GM12865 (cell line): ENCODE measurements at regions not wholly inside any gene's neighbourhood (a gene's known extent, or its start where the extent isn't known, plus 50 kb on each side); places are given as distances from the start of the nearest gene placed in this dataset.

Source experiments
- DNase-seq: peaks from one replicate; pipeline ENCODE4 v3.0.0; 2010; ENCODE audit warnings: low read depth
- H3K4me3 ChIP-seq: 2 replicates; pipeline ENCODE4 v1.5.1; 2011; ENCODE audit warnings: mild to moderate bottlenecking, low read depth, low read length, control low read depth
- CTCF ChIP-seq: IDR thresholded peaks from 2 replicates; pipeline ENCODE4 v1.5.1; 2011; ENCODE audit warnings: low read length, control low read depth, low read depth, inconsistent platforms; ENCODE audit not compliant: insufficient read depth; ENCODE audit errors: missing control alignments

GRCh38 chr3:82816086-82816485 is 1054.6 kb upstream of the GBE1 start:
- H3K4me3 ChIP-seq, result no peak overlapping the region
- DNase-seq, result no peak
- no peak for TF ChIP-seq CTCF

GRCh38 chr3:82815417-82816058 is 1054.1 kb upstream of the GBE1 start:
- no peak for TF ChIP-seq CTCF
- no peak for DNase-seq
- no peak overlapping the region for H3K4me3 ChIP-seq

DNA sequence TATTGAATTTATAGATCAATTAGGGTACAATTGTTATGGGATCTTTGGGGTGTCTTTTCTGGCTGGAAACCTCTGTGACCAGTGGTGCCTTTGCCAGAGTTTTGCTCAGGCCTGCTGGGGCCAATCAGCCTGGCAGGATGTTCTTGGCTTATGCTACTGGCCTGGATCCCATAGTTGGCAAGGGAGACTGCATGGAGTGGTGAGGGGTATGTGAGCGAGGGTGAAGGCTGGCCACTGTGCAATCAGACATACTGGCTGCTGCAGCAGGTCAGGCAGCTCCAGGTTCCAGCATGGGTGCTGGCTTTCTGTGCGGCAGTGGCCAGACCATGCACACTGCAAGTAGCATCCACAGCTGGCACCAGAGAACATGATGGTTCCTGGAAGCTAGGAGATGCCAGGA is 1053.2 kb upstream of the GBE1 start:
- DNase-seq, result no peak
- H3K4me3 ChIP-seq, result no peak overlapping the region
- TF ChIP-seq CTCF, result no peak

DNA sequence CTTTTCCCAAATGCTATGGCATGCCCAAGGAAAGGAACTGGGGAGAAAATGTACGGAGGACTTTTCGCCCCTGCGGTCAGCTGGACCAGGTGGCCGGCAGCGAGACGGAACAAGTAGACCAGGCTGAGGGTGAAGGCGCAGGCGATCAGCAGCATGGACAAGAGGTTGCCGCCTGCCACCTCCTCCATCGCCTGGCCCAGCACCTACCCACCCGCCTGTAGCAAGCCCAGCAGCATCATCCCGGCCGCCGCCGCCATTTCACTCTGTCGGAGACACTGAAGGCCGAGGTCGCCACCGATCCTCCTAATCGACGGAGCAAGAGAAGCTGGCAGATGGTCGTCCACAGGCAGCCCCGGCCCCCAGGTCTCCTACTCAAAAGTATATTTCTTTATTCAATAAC is 1046.3 kb upstream of the GBE1 start:
- no peak overlapping the region for H3K4me3 ChIP-seq
- TF ChIP-seq CTCF, result no peak

DNA sequence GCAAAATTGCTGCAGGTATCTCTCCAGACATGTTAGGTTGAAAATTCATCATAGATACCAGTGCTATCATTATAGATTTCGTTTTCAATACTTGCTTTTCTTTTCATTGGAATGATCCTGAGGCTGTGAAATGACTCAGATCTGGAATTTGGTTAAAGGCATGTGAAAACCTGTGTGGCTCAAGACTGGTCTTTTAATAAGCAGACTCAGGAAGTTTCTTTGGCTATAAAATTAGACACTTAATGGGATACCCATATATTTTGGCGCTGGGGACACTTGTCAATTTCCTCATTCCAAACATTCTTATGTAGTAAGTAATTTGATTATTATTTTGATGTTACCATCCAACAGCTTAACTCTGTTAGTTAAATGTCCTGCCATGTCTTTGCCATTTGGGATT is 1041.1 kb upstream of the GBE1 start:
- no peak for TF ChIP-seq CTCF

More for the DNA sequence above, 1046.3 kb upstream of the GBE1 start:
- DNase-seq, result no peak

GRCh38 chr3:82800248-82800647 is 1038.8 kb upstream of the GBE1 start:
- no peak overlapping the region for H3K4me3 ChIP-seq
- TF ChIP-seq CTCF, result no peak
- no peak for DNase-seq

More for the DNA sequence above, 1041.1 kb upstream of the GBE1 start:
- no peak overlapping the region for H3K4me3 ChIP-seq
- DNase-seq, result no peak

GRCh38 chr3:82796765-82797164 is 1035.3 kb upstream of the GBE1 start:
- no peak for TF ChIP-seq CTCF
- no peak overlapping the region for H3K4me3 ChIP-seq
- no peak for DNase-seq
